ENCODE measurements at regions not wholly inside any gene's neighbourhood (a gene's known extent, or its start where the extent isn't known, plus 50 kb on each side); places are given as distances from the start of the nearest gene placed in this dataset.

GRCh38 chr17:68101075-68101986 is 65.8 kb downstream of the KPNA2 start:
- intact Hi-C loops (cut with micrococcal nuclease; ENCODE audit: unreplicated experiment): loop anchor here (5.0 kb wide), 1 partner anchor 64 kb away; the partner anchor contains the start of gene KPNA2

GRCh38 chr17:68101987-68102314 is 66.4 kb downstream of the KPNA2 start:
- DNase-seq: no peak
- Histone ChIP-seq H3K4me1 (peaks cover 13% of the 10 kb centered on the region; the same call in 1 of the 2 replicates), H3K4me3 (ENCODE audit: low read depth, low read length) (peak overlapping the region; percentile 69), H3K27me3 (replicated peaks; ENCODE audit: control insufficient read depth, insufficient read depth, low read length) (no peaks in the 10 kb centered on the region), H3K9me3 (no peaks in the 10 kb centered on the region), H3K36me3 (ENCODE audit: control insufficient read depth, insufficient read depth, low read length) (no peaks in the 10 kb centered on the region)
- Mint-ChIP-seq H3K9me3 (ENCODE audit: unreplicated experiment) (no peaks in the 10 kb centered on the region), H3K36me3 (ENCODE audit: insufficient read depth, unreplicated experiment) (peaks cover 12% of the 10 kb centered on the region), H3K27me3 (ENCODE audit: insufficient read depth, unreplicated experiment) (no peaks in the 10 kb centered on the region), H3K4me1 (ENCODE audit: low read depth, unreplicated experiment) (peaks cover 15% of the 10 kb centered on the region), H3K27ac (ENCODE audit: unreplicated experiment) (peak overlapping the region; percentile 90), H3K4me3 (ENCODE audit: unreplicated experiment) (peak overlapping the region; percentile 87)
- no peak for TF ChIP-seq CTCF (IDR thresholded peaks at IDR 0.05; ENCODE audit: insufficient read depth in 1 of 2, low read depth in 1 of 2, low read length in 1 of 2, severe bottlenecking in 1 of 2, unreplicated experiment in 1 of 2)
- BruUV-seq (replicated peaks): no TSS peak
- ChIA-PET POLR2A (no interaction called here), CTCF (no interaction called here)
- intact Hi-C loops (cut with micrococcal nuclease; ENCODE audit: unreplicated experiment): loop anchor here (5.0 kb wide), 1 partner anchor 65 kb away; the partner anchor contains the start of gene KPNA2

More at GRCh38 chr17:68101075-68101986, 65.8 kb downstream of the KPNA2 start:
- H3K27me3 ChIP-seq (replicated peaks; ENCODE audit: control insufficient read depth, insufficient read depth, low read length): no peaks in the 10 kb centered on the region
- Mint-ChIP-seq H3K27ac (ENCODE audit: unreplicated experiment) (peak overlapping the region; percentile 90), H3K9me3 (ENCODE audit: unreplicated experiment) (no peaks in the 10 kb centered on the region), H3K4me1 (ENCODE audit: low read depth, unreplicated experiment) (peaks cover 15% of the 10 kb centered on the region), H3K4me3 (ENCODE audit: unreplicated experiment) (peak overlapping the region; percentile 87), H3K27me3 (ENCODE audit: insufficient read depth, unreplicated experiment) (no peaks in the 10 kb centered on the region), H3K36me3 (ENCODE audit: insufficient read depth, unreplicated experiment) (peaks cover 12% of the 10 kb centered on the region)
- no peak for TF ChIP-seq CTCF (IDR thresholded peaks at IDR 0.05; ENCODE audit: insufficient read depth in 1 of 2, low read depth in 1 of 2, low read length in 1 of 2, severe bottlenecking in 1 of 2, unreplicated experiment in 1 of 2)
- H3K9me3 ChIP-seq: no peaks in the 10 kb centered on the region
- H3K36me3 ChIP-seq (ENCODE audit: control insufficient read depth, insufficient read depth, low read length): no peaks in the 10 kb centered on the region
- ChIA-PET POLR2A (interaction anchor here (0.5 to 1.0 kb wide), 3 partner anchors 21 to 66 kb away, joined by 3 to 4 read pairs (median 4); partner anchors contain the start of gene KPNA2), CTCF (no interaction called here)
- H3K4me3 ChIP-seq (ENCODE audit: low read depth, low read length): peak overlapping the region; percentile 69
- peaks cover 13% of the 10 kb centered on the region; the same call in 1 of the 2 replicates for H3K4me1 ChIP-seq
- BruUV-seq (replicated peaks): no TSS peak
- DNase-seq: peak; percentile 96

GRCh38 chr17:68102318-68102758 is 66.8 kb downstream of the KPNA2 start:
- intact Hi-C loops (cut with micrococcal nuclease; ENCODE audit: unreplicated experiment): loop anchor here (5.0 kb wide), 1 partner anchor 65 kb away; the partner anchor contains the start of gene KPNA2
- CTCF ChIA-PET: no interaction called here
- no peak for TF ChIP-seq CTCF (IDR thresholded peaks at IDR 0.05; ENCODE audit: insufficient read depth in 1 of 2, low read depth in 1 of 2, low read length in 1 of 2, severe bottlenecking in 1 of 2, unreplicated experiment in 1 of 2)
- DNase-seq: peak; percentile 32 to 47
- Histone ChIP-seq H3K36me3 (ENCODE audit: control insufficient read depth, insufficient read depth, low read length) (no peaks in the 10 kb centered on the region), H3K9me3 (no peaks in the 10 kb centered on the region), H3K27me3 (replicated peaks; ENCODE audit: control insufficient read depth, insufficient read depth, low read length) (no peaks in the 10 kb centered on the region), H3K4me3 (ENCODE audit: low read depth, low read length) (peak overlapping the region; percentile 69), H3K4me1 (peaks cover 13% of the 10 kb centered on the region; the same call in 1 of the 2 replicates)
- Mint-ChIP-seq H3K4me3 (ENCODE audit: unreplicated experiment) (peak overlapping the region; percentile 87), H3K9me3 (ENCODE audit: unreplicated experiment) (no peaks in the 10 kb centered on the region), H3K27me3 (ENCODE audit: insufficient read depth, unreplicated experiment) (no peaks in the 10 kb centered on the region), H3K27ac (ENCODE audit: unreplicated experiment) (peak overlapping the region; percentile 90), H3K4me1 (ENCODE audit: low read depth, unreplicated experiment) (peaks cover 15% of the 10 kb centered on the region), H3K36me3 (ENCODE audit: insufficient read depth, unreplicated experiment) (peaks cover 12% of the 10 kb centered on the region)
- BruUV-seq (replicated peaks): no TSS peak
- POLR2A ChIA-PET: no interaction called here

Measured in Caco-2 (cell line).